ENCODE measurements at regions not wholly inside any gene's neighbourhood (a gene's known extent, or its start where the extent isn't known, plus 50 kb on each side); places are given as distances from the start of the nearest gene placed in this dataset.
"Not testable (repeated sequence)": the region's sequence is repeated elsewhere in the genome, so short reads cannot be mapped to it uniquely, and the experiment has no call there.

- TF ChIP-seq CTCF, POLR2A (IDR thresholded peaks at IDR 0.05): not testable (repeated sequence)
Observed at GRCh38 chr2:110371633-110372032, 101.0 kb downstream of the LIMS4 start.

Data from lower leg skin (tissue), 3 donors.